Gastrocnemius medialis (tissue), 4 donors: ENCODE measurements at regions not wholly inside any gene's neighbourhood (a gene's known extent, or its start where the extent isn't known, plus 50 kb on each side); places are given as distances from the start of the nearest gene placed in this dataset.

Source experiments
- ATAC-seq, 2 donors: fragments of 150-250 bp; one replicate each; pipeline ENCODE4 v1.9.1; 2016
- DNase-seq, 2 donors: peaks; one replicate each; pipeline ENCODE4 v3.0.0-alpha.2; 2019
- H3K27ac ChIP-seq, 4 donors: fragments of 200-600 bp; sonication (generic); 1 replicate in 1 of 4; 2 replicates in 3 of 4; pipeline ENCODE4 v1.5.1; 2016 to 2018; ENCODE audit warnings: mild to moderate bottlenecking in 2 of 4, moderate library complexity in 1 of 4
- H3K27me3 ChIP-seq, 3 donors: fragments of 200-600 bp; sonication (generic) in 2 of 3; 1 replicate in 1 of 3; 2 replicates in 2 of 3; pipeline versions ENCODE4 v1.5.1 to v1.6.0; 2016 to 2019; ENCODE audit warnings: mild to moderate bottlenecking in 1 of 3, moderate library complexity in 1 of 3
- H3K36me3 ChIP-seq, 2 donors: fragments of 200-600 bp; sonication (generic) in 1 of 2; one replicate each; pipeline ENCODE4 v1.5.1; 2017 to 2018
- H3K4me1 ChIP-seq, 2 donors: fragments of 200-600 bp; sonication (generic) in 1 of 2; one replicate each; pipeline ENCODE4 v1.5.1; 2016 to 2017; ENCODE audit warnings: mild to moderate bottlenecking in 2 of 2
- H3K4me3 ChIP-seq, 4 donors: fragments of 200-600 bp; sonication (generic) in 3 of 4; 1 replicate in 1 of 4; 2 replicates in 3 of 4; pipeline ENCODE4 v1.5.1; 2016 to 2019; ENCODE audit warnings: mild to moderate bottlenecking in 2 of 4
- H3K9me3 ChIP-seq, 3 donors: fragments of 200-600 bp; sonication (generic) in 2 of 3; 1 replicate in 1 of 3; 2 replicates in 2 of 3; pipeline ENCODE4 v1.5.1; 2016 to 2019
- CTCF ChIP-seq, 5 experiments: fragments of 450-650 bp in 3 of 5; fragments of 200-600 bp in 2 of 5; sonication (generic) in 2 of 5; IDR thresholded peaks in 4 of 5; conservative IDR thresholded peaks in 1 of 5; 1 replicate in 4 of 5; 2 replicates in 1 of 5; pipeline ENCODE4 v1.5.1; 2016 to 2019; ENCODE audit warnings: antibody characterized with exemption in 5 of 5, mild to moderate bottlenecking in 3 of 5, moderate library complexity in 3 of 5
- POLR2A ChIP-seq, 2 donors: fragments of 450-650 bp; IDR thresholded peaks; one replicate each; pipeline ENCODE4 v1.6.1; 2017; ENCODE audit warnings: antibody characterized with exemption in 2 of 2, mild to moderate bottlenecking in 2 of 2, moderate library complexity in 2 of 2
- in situ Hi-C, 4 donors: fragments of 200-750 bp; cut with MboI; loops; one replicate each; pipeline versions ENCODE4 v1.15.0 to v1.8.0; 2017; ENCODE audit warnings: low sequenced_read_pairs in 4 of 4
- intact Hi-C: fragments of 100-400 bp; cut with DNase I; formaldehyde crosslinking; loops from one replicate; pipeline ENCODE4 v1.15.1; 2023; ENCODE audit warnings: low total_unique reads

- no peaks in the 10 kb centered on the region for H3K36me3 ChIP-seq
- intact Hi-C loops = no loop called here
- no peaks in the 10 kb centered on the region for H3K9me3 ChIP-seq
- no peak for DNase-seq
- H3K27me3 ChIP-seq = no peaks in the 10 kb centered on the region
- in situ Hi-C loops = no loop called here
- no peak overlapping the region for H3K4me3 ChIP-seq
- no peak overlapping the region for H3K27ac ChIP-seq
- TF ChIP-seq POLR2A (IDR thresholded peaks at IDR 0.05) (no peak), CTCF (IDR thresholded peaks at IDR 0.05 in 4 of 5, conservative IDR thresholded peaks at IDR 0.05 in 1 of 5) (no peak)
- no peak for ATAC-seq
- no peaks in the 10 kb centered on the region for H3K4me1 ChIP-seq
These were observed 651.8 kb downstream of the INHBA start for GRCh38 chr7:41051062-41051461.

- DNase-seq (no peak), ATAC-seq (no peak)
- in situ Hi-C loops (no loop called here), intact Hi-C loops (loop anchor here (5.0 kb wide), 1 partner anchor 36 kb away; no protein-coding TSS in a partner anchor)
- H3K27ac ChIP-seq = no peak overlapping the region
- no peaks in the 10 kb centered on the region for H3K27me3 ChIP-seq
- no peaks in the 10 kb centered on the region for H3K36me3 ChIP-seq
- H3K9me3 ChIP-seq = no peaks in the 10 kb centered on the region
- TF ChIP-seq CTCF (IDR thresholded peaks at IDR 0.05 in 4 of 5, conservative IDR thresholded peaks at IDR 0.05 in 1 of 5) = no peak
- TF ChIP-seq POLR2A (IDR thresholded peaks at IDR 0.05) = no peak
- no peaks in the 10 kb centered on the region for H3K4me1 ChIP-seq
- no peak overlapping the region for H3K4me3 ChIP-seq
These were observed 654.1 kb downstream of the INHBA start for GRCh38 chr7:41048771-41049170.

- intact Hi-C loops = loop anchor here (5.0 kb wide), 1 partner anchor 35 kb away; no protein-coding TSS in a partner anchor
- Histone ChIP-seq H3K27me3 (no peaks in the 10 kb centered on the region), H3K36me3 (no peaks in the 10 kb centered on the region), H3K4me3 (no peak overlapping the region), H3K4me1 (no peaks in the 10 kb centered on the region), H3K9me3 (no peaks in the 10 kb centered on the region), H3K27ac (peak overlapping the region in 2 of 4 donors; percentile 23 to 47)
- TF ChIP-seq CTCF (IDR thresholded peaks at IDR 0.05 in 4 of 5, conservative IDR thresholded peaks at IDR 0.05 in 1 of 5) (no peak), POLR2A (IDR thresholded peaks at IDR 0.05) (no peak)
- ATAC-seq (peak; percentile 48 to 49), DNase-seq (no peak)
- in situ Hi-C loops = no loop called here
These were observed 655.1 kb downstream of the INHBA start for GRCh38 chr7:41047789-41048191.

- intact Hi-C loops (loop anchor here (5.0 kb wide), 1 partner anchor 35 kb away; no protein-coding TSS in a partner anchor), in situ Hi-C loops (no loop called here)
- no peaks in the 10 kb centered on the region for H3K4me1 ChIP-seq
- H3K27me3 ChIP-seq = no peaks in the 10 kb centered on the region
- TF ChIP-seq POLR2A (IDR thresholded peaks at IDR 0.05) = no peak
- TF ChIP-seq CTCF (IDR thresholded peaks at IDR 0.05 in 4 of 5, conservative IDR thresholded peaks at IDR 0.05 in 1 of 5) = no peak
- H3K27ac ChIP-seq = peak overlapping the region in 2 of 4 donors; percentile 18 to 47
- no peak for DNase-seq
- no peak overlapping the region for H3K4me3 ChIP-seq
- H3K36me3 ChIP-seq = no peaks in the 10 kb centered on the region
- no peaks in the 10 kb centered on the region for H3K9me3 ChIP-seq
- no peak for ATAC-seq
These were observed 655.7 kb downstream of the INHBA start for GRCh38 chr7:41047211-41047610.

- Histone ChIP-seq H3K36me3 (no peaks in the 10 kb centered on the region), H3K27me3 (no peaks in the 10 kb centered on the region), H3K9me3 (no peaks in the 10 kb centered on the region), H3K4me3 (no peak overlapping the region), H3K4me1 (no peaks in the 10 kb centered on the region), H3K27ac (peak overlapping the region in 2 of 4 donors; percentile 5 to 18)
- intact Hi-C loops = loop anchor here (5.0 kb wide), 1 partner anchor 34 kb away; no protein-coding TSS in a partner anchor
- DNase-seq = no peak
- no peak for TF ChIP-seq CTCF (IDR thresholded peaks at IDR 0.05 in 4 of 5, conservative IDR thresholded peaks at IDR 0.05 in 1 of 5)
- no peak for ATAC-seq
- in situ Hi-C loops = no loop called here
These were observed 656.1 kb downstream of the INHBA start for GRCh38 chr7:41046776-41047175.
